VCaP (cell line): ENCODE measurements at regions not wholly inside any gene's neighbourhood (a gene's known extent, or its start where the extent isn't known, plus 50 kb on each side); places are given as distances from the start of the nearest gene placed in this dataset.
"Not testable (repeated sequence)": the region's sequence is repeated elsewhere in the genome, so short reads cannot be mapped to it uniquely, and the experiment has no call there.

Experiments used
- H3K27ac ChIP-seq: fragments of 450-650 bp; 2 replicates; pipeline ENCODE4 v1.5.1; 2017
- TF ChIP-seq, protein P1 (sequence below): fragments of 450-650 bp; conservative IDR thresholded peaks from 2 replicates; pipeline ENCODE4 v1.5.1; 2017; ENCODE audit warnings: mild to moderate bottlenecking, moderate library complexity

DNA sequence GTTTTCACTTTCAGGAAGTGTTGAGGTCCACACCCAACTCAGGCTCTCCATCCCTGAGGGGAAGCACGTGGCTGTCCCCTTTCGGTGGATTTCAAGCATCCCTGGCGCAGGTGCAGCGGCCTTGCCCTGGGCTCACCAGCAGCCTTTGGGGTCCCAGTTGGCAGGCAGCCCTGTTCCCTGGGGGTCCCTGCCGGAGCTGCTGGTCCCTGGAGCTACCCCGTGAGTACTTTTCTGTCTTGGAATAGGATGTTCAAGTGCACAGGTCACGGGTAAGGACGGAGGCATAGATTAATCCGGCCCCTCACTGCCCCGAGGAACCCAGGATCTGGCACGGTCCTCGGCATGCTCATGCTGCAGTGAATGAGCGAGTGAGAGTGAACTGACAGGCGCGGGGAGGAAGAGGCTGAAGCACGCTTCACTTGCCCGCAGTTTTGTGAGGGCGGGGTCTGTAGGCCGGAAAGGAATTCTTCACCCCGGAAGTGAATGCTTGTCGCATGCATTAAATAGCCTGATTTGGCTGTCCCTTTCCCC lies 117.2 kb upstream of the FAT1 start:
- H3K27ac ChIP-seq: no peak overlapping the region
- TF ChIP-seq, protein P1, sequence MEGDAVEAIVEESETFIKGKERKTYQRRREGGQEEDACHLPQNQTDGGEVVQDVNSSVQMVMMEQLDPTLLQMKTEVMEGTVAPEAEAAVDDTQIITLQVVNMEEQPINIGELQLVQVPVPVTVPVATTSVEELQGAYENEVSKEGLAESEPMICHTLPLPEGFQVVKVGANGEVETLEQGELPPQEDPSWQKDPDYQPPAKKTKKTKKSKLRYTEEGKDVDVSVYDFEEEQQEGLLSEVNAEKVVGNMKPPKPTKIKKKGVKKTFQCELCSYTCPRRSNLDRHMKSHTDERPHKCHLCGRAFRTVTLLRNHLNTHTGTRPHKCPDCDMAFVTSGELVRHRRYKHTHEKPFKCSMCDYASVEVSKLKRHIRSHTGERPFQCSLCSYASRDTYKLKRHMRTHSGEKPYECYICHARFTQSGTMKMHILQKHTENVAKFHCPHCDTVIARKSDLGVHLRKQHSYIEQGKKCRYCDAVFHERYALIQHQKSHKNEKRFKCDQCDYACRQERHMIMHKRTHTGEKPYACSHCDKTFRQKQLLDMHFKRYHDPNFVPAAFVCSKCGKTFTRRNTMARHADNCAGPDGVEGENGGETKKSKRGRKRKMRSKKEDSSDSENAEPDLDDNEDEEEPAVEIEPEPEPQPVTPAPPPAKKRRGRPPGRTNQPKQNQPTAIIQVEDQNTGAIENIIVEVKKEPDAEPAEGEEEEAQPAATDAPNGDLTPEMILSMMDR: no peak

DNA sequence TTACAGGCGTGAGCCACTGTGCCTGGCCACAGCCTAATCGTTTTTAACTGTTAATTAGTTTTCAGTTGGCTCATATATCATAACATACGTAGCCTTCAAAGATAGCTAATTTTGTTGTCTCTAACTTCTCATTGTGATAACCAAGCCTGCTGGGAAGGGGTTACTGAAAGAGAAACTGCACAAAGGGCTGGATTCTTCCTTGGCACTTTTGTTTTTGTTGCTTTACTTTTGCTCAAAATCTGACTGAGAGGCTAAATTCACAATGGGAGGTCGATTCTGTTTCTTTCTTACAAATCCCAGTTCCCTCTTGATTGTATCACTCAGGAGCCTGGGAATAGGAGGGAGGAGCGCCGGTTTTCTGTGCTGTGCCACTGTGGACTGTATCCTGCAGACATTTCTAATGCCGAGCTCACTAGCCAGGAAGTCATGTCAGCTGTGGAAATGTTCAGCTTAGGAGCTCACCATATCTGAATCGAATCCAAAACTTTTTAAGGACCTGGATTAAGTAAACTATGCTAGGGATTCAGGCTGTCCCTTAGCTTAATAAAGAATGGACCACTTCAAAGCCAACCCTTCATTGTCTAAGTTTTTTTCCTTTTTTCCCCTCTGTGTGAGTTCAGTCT lies 120.5 kb upstream of the FAT1 start:
- TF ChIP-seq, protein P1: no peak
- H3K27ac ChIP-seq: peak overlapping the region; percentile 24; the same call in 1 of the 2 replicates

DNA sequence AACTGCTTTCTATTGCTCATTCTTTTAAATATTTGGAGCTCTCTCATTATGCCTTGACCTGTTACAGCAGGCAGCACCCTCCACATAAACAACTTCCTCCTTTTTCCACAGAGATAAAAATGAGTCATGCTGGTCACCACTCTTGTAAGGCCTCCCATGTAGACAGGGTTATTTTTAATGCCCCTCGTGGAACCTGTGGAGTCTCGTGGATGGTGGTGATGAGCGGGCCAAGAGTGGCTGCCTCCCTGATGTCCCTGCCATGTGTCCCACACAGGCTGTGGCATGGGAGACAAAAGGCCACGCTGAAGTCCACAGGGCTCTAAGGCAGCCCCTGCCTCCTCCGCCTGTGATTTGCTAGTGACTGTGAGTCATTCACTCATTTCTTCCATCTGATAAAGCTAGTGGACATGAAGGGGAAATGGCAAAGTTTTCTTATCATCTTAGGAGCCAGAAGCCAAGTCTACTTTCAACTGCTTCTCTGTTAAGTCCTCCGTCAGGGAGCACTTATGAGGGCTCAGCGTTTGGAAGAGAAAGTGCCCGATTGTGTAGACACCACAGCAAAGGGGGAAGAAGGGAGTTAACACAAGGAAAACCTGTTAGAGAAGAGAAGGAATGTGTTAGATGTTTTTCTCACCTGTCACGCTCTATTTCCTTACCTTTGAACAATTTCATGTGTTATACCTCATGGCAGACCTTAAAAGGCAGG lies 121.6 kb upstream of the FAT1 start:
- H3K27ac ChIP-seq: no peak overlapping the region
- TF ChIP-seq, protein P1: no peak

DNA sequence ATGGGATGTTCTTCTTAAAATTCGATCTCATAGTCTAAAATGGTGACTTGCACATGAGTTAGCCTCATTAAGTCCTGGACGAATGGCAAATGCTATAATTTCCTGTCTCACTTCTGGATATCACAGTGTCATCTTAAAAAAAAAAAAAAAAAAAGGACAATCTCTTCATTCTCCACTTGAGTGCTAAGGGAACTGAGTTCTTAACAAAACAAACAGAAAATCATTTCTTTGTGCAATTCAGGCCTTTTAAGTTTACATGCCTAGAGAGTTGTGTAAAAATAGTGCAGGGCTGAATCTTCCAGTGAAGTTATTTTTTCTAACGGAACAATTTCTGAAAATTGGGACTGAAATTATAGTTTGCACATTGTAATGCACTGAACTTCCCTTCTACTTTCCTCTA lies 122.8 kb upstream of the FAT1 start:
- TF ChIP-seq, protein P1: no peak
- no peak overlapping the region for H3K27ac ChIP-seq

DNA sequence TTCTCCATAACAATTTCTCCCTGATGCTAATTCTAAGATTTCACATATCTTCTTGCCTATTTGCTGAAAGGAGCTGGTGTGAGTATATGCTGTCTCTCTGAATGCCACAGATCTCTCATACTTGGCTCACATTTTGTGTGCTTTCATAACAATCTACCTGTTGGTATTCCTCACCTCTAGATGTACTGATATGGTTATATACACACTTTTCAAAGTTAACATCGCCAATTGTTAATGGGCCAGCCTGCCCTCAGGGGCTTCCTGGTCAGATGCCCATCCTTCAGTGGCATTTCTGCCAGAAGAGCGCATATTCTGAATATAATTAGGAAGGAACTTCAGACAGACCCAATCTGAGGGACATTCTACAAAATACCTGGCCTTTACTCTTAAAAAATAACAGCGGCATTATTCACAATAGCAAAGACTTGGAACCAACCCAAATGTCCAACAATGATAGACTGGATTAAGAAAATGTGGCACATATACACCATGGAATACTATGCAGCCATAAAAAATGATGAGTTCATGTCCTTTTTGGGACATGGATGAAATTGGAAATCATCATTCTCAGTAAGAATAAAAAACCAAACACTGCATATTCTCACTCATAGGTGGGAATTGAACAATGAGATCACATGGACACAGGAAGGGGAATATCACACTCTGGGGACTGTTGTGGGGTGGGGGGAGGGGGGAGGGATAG lies 123.9 kb upstream of the FAT1 start:
- not testable (repeated sequence) for H3K27ac ChIP-seq

DNA sequence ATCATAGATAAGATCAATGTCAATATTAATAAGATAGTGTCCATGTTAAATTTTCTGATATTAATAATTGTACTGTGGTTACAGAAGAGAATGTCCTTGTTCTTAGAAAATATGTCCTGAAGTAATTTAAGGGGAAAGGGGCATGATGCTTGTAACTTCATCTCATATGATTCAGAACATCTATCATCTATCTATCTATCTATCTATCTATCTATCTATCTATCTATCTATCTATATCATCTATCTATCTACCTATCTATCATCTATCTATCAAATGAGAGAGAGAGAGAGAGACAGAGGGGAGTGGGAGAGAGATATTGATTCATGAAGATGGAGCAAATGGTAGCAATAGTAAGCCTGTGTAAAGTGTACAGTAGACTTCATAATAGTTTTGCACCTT lies 124.8 kb upstream of the FAT1 start:
- TF ChIP-seq, protein P1: no peak
- H3K27ac ChIP-seq: no peak overlapping the region

DNA sequence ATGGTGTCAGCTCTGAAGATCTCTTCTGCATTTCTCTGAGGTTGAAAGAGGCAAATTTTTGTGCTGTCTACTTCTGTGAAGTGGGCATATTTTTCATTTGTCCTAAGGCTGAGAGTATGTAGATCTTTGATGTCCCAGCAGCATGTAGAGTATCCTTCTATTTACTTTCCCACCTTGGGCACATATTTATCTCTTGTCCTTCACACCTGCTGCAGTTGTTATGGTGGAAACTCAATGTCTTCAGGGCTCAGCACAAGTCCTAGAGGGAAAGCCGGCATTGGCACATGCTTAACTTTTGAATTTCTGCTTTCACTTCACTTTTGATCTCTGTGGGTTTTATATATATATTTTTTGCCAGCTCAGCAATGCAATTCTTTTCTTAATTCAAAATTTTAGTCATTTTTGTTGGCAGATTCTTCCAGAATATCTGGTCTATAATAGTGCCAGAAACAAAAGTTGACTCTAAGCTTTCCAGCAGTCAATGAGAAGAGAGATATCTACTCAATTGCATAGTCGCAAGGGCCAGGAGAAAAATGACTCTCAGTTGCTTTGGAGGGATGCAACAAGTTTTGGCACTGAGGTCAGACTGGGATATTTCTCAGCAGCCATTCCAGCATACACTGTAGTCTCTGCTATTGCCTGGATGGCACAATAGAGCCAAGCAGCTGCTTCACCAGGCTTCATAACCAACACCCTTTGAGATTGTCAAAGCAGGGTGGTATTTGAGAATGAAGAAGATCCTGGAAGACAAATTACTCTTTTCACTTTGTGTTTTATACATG lies 127.8 kb upstream of the FAT1 start:
- no peak overlapping the region for H3K27ac ChIP-seq
- TF ChIP-seq, protein P1: no peak
